ENCODE measurements at regions not wholly inside any gene's neighbourhood (a gene's known extent, or its start where the extent isn't known, plus 50 kb on each side); places are given as distances from the start of the nearest gene placed in this dataset.
"Not testable (repeated sequence)": the region's sequence is repeated elsewhere in the genome, so short reads cannot be mapped to it uniquely, and the experiment has no call there.

GRCh38 chr22:49415151-49415951 is 412.3 kb downstream of the BRD1 start:
- no peak for DNase-seq (ENCODE audit: low read depth in 3 of 3)

GRCh38 chr22:49413551-49413950 is 414.1 kb downstream of the BRD1 start:
- DNase-seq (ENCODE audit: low read depth in 3 of 3), result no peak

- DNase-seq (ENCODE audit: low read depth in 3 of 3), result no peak
Measured at GRCh38 chr22:49413146-49413545, 414.5 kb downstream of the BRD1 start.

- DNase-seq (ENCODE audit: low read depth in 3 of 3), result no peak
Measured at GRCh38 chr22:49412236-49412635, 415.4 kb downstream of the BRD1 start.

- DNase-seq (ENCODE audit: low read depth in 3 of 3), result no peak
Measured at GRCh38 chr22:49411236-49411635, 416.4 kb downstream of the BRD1 start.

GRCh38 chr22:49408102-49408836 is 419.4 kb downstream of the BRD1 start:
- DNase-seq (ENCODE audit: low read depth in 3 of 3), result no peak

- no peak for DNase-seq (ENCODE audit: low read depth in 3 of 3)
Measured at GRCh38 chr22:49406879-49407587, 420.6 kb downstream of the BRD1 start.

GRCh38 chr22:49406047-49406650 is 421.5 kb downstream of the BRD1 start:
- DNase-seq (ENCODE audit: low read depth in 3 of 3), result no peak

GRCh38 chr22:49405590-49405989 is 422.1 kb downstream of the BRD1 start:
- no peak for DNase-seq (ENCODE audit: low read depth in 3 of 3)

GRCh38 chr22:49404576-49405241 is 423.0 kb downstream of the BRD1 start:
- no peak for DNase-seq (ENCODE audit: low read depth in 3 of 3)

GRCh38 chr22:49404020-49404419 is 423.7 kb downstream of the BRD1 start:
- DNase-seq (ENCODE audit: low read depth in 3 of 3), result no peak

GRCh38 chr22:49403102-49403501 is 424.6 kb downstream of the BRD1 start:
- DNase-seq (ENCODE audit: low read depth in 3 of 3), result no peak

- no peak for DNase-seq (ENCODE audit: low read depth in 3 of 3)
Measured at GRCh38 chr22:49402169-49402568, 425.5 kb downstream of the BRD1 start.

- no peak for DNase-seq (ENCODE audit: low read depth in 3 of 3)
Measured at GRCh38 chr22:49400941-49401598, 426.6 kb downstream of the BRD1 start.

- DNase-seq (ENCODE audit: low read depth in 3 of 3), result no peak
Measured at GRCh38 chr22:49400136-49400940, 427.3 kb downstream of the BRD1 start.

GRCh38 chr22:49398646-49399045 is 429.0 kb downstream of the BRD1 start:
- no peak for DNase-seq (ENCODE audit: low read depth in 3 of 3)

GRCh38 chr22:49398115-49398514 is 429.6 kb downstream of the BRD1 start:
- no peak for DNase-seq (ENCODE audit: low read depth in 3 of 3)

GRCh38 chr22:49396817-49397216 is 430.9 kb downstream of the BRD1 start:
- no peak for DNase-seq (ENCODE audit: low read depth in 3 of 3)

- DNase-seq (ENCODE audit: low read depth in 3 of 3), result no peak
Measured at GRCh38 chr22:49395617-49396016, 432.1 kb downstream of the BRD1 start.

- DNase-seq (ENCODE audit: low read depth in 3 of 3), result not testable (repeated sequence)
Measured at GRCh38 chr22:49395062-49395461, 432.6 kb downstream of the BRD1 start.
